Upper lobe of right lung (tissue), 1 donor: ENCODE measurements at regions not wholly inside any gene's neighbourhood (a gene's known extent, or its start where the extent isn't known, plus 50 kb on each side); places are given as distances from the start of the nearest gene placed in this dataset.

Experiments used
- ATAC-seq: fragments of 200-7000 bp; cut with Tn5 transposase; one replicate; pipeline ENCODE4 v1.9.1; 2020; ENCODE audit warnings: mild to moderate bottlenecking, moderate library complexity
- DNase-seq: peaks from one replicate; pipeline ENCODE4 v3.0.0-alpha.2; 2020
- H3K27ac ChIP-seq: fragments of 200-600 bp; one replicate; pipeline ENCODE4 v1.8.0; 2022
- H3K27me3 ChIP-seq: fragments of 200-600 bp; one replicate; pipeline ENCODE4 v1.8.0; 2022; ENCODE audit warnings: mild to moderate bottlenecking
- H3K36me3 ChIP-seq: fragments of 200-600 bp; one replicate; pipeline ENCODE4 v1.8.0; 2022
- H3K4me1 ChIP-seq: fragments of 200-600 bp; one replicate; pipeline ENCODE4 v1.8.0; 2022
- H3K4me3 ChIP-seq: fragments of 200-600 bp; one replicate; pipeline ENCODE4 v1.8.0; 2022; ENCODE audit warnings: mild to moderate bottlenecking
- H3K9me3 ChIP-seq: fragments of 200-600 bp; one replicate; pipeline ENCODE4 v1.8.0; 2022
- CTCF ChIP-seq: fragments of 200-600 bp; IDR thresholded peaks from one replicate; pipeline ENCODE4 v1.8.0; 2022; ENCODE audit warnings: antibody characterized with exemption
- intact Hi-C: fragments of 100-400 bp; cut with DNase I; formaldehyde crosslinking; loops from one replicate; pipeline ENCODE4 v1.11.0; 2022
- donor health status: DM: no; HTN: yes; CAD: no; lungs with severe emphysema.

GRCh38 chr4:81963763-81964020 lies 410.1 kb downstream of the HNRNPD start:
- no peaks in the 10 kb centered on the region for H3K27me3 ChIP-seq
- TF ChIP-seq CTCF, result no peak
- DNase-seq (no peak), ATAC-seq (no peak)
- intact Hi-C loops, result no loop called here
- H3K9me3 ChIP-seq, result no peaks in the 10 kb centered on the region
- no peak overlapping the region for H3K27ac ChIP-seq
- H3K36me3 ChIP-seq, result no peaks in the 10 kb centered on the region
- no peak overlapping the region for H3K4me3 ChIP-seq
- H3K4me1 ChIP-seq, result no peaks in the 10 kb centered on the region

- ATAC-seq, result no peak
- Histone ChIP-seq H3K9me3 (no peaks in the 10 kb centered on the region), H3K36me3 (no peaks in the 10 kb centered on the region), H3K27me3 (no peaks in the 10 kb centered on the region), H3K27ac (no peak overlapping the region), H3K4me3 (no peak overlapping the region), H3K4me1 (no peaks in the 10 kb centered on the region)
- intact Hi-C loops, result no loop called here
- TF ChIP-seq CTCF, result no peak
- no peak for DNase-seq
Measured at GRCh38 chr4:81963015-81963762, 410.6 kb downstream of the HNRNPD start.

GRCh38 chr4:81960961-81961360 lies 412.8 kb downstream of the HNRNPD start:
- Histone ChIP-seq H3K27ac (no peak overlapping the region), H3K4me1 (no peaks in the 10 kb centered on the region), H3K9me3 (no peaks in the 10 kb centered on the region), H3K27me3 (no peaks in the 10 kb centered on the region), H3K36me3 (no peaks in the 10 kb centered on the region), H3K4me3 (no peak overlapping the region)
- intact Hi-C loops, result no loop called here
- no peak for TF ChIP-seq CTCF
- DNase-seq, result no peak
- no peak for ATAC-seq

- H3K9me3 ChIP-seq, result no peaks in the 10 kb centered on the region
- H3K27ac ChIP-seq, result no peak overlapping the region
- H3K4me1 ChIP-seq, result no peaks in the 10 kb centered on the region
- no peaks in the 10 kb centered on the region for H3K27me3 ChIP-seq
- no peak overlapping the region for H3K4me3 ChIP-seq
- no peaks in the 10 kb centered on the region for H3K36me3 ChIP-seq
- ATAC-seq, result no peak
- no peak for TF ChIP-seq CTCF
- DNase-seq, result no peak
- intact Hi-C loops, result no loop called here
Measured at GRCh38 chr4:81954271-81954670, 419.5 kb downstream of the HNRNPD start.

GRCh38 chr4:81951891-81952455 lies 421.8 kb downstream of the HNRNPD start:
- Histone ChIP-seq H3K27me3 (no peaks in the 10 kb centered on the region), H3K4me3 (no peak overlapping the region), H3K9me3 (no peaks in the 10 kb centered on the region), H3K4me1 (no peaks in the 10 kb centered on the region), H3K27ac (no peak overlapping the region), H3K36me3 (no peaks in the 10 kb centered on the region)
- no peak for TF ChIP-seq CTCF
- intact Hi-C loops, result no loop called here
- DNase-seq (no peak), ATAC-seq (no peak)

GRCh38 chr4:81946996-81947395 lies 426.8 kb downstream of the HNRNPD start:
- H3K4me3 ChIP-seq, result no peak overlapping the region
- H3K36me3 ChIP-seq, result no peaks in the 10 kb centered on the region
- no peaks in the 10 kb centered on the region for H3K27me3 ChIP-seq
- no peak for TF ChIP-seq CTCF
- no peak for DNase-seq
- no peak overlapping the region for H3K27ac ChIP-seq
- H3K9me3 ChIP-seq, result no peaks in the 10 kb centered on the region
- no peak for ATAC-seq
- intact Hi-C loops, result no loop called here
- no peaks in the 10 kb centered on the region for H3K4me1 ChIP-seq
